GM18867 (cell line): ENCODE measurements at regions not wholly inside any gene's neighbourhood (a gene's known extent, or its start where the extent isn't known, plus 50 kb on each side); places are given as distances from the start of the nearest gene placed in this dataset.
"Not testable (repeated sequence)": the region's sequence is repeated elsewhere in the genome, so short reads cannot be mapped to it uniquely, and the experiment has no call there.

ENCODE experiments used
- ATAC-seq: cut with Tn5 transposase; IDR thresholded peaks from one replicate; pipeline ENCODE4 v1.9.1; 2021; ENCODE audit warnings: mild to moderate bottlenecking, moderate library complexity; ENCODE audit not compliant: unreplicated experiment

DNA sequence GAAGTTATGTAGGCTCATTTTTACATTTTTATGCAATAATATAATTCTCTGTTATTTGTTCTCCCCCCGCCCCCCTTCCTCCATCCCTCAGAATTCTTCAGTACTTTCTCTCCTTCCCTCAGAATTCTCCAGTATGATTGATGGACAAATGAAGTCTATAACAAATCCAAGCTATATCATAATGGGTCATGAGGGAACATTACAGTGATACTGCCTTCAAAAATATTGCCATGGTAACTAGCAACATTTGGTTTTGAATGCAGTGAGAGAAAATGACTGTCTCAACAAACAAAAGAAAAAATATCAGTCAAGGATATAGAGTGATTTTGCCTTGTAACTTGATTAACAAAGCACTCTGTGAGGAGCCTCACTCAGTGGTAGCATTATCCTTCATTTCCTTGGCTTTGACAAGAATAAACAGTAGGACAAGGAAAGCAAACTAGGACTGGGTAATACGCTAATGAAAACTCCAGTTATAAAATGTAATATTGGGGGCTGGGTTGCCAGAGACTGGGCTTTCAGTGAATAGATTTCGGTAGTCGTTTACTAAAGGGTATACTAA, 392.9 kb upstream of the CRIM1 start:
- no peak for ATAC-seq

DNA sequence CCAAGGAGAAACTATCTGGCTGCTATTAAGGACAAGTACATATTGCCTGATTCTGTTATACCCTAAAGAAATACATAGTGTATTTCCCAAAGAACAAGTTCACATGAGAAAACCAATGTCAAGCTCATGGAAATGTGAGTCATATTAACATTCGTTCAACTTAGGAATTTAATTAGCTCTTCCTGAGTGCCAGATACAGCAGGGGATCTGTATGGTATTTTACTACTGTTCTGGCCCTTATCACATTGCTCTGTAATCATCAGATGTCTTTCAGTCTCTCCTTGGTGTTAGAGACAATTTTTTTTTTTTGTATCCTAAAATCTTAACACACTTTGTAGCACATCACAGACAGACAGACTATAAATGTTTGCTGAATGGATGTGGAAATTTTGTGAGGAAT, 395.0 kb upstream of the CRIM1 start:
- ATAC-seq, result no peak

DNA sequence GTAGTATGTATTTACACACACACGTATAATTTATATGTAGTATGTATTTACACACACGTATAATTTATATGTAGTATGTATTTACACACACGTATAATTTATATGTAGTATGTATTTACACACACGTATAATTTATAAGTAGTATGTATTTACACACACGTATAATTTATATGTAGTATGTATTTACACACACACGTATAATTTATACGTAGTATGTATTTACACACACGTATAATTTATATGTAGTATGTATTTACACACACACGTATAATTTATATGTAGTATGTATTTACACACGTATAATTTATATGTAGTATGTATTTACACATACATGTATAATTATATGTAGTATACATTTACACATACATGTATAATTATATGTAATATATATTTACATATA, 398.5 kb upstream of the CRIM1 start:
- not testable (repeated sequence) for ATAC-seq

DNA sequence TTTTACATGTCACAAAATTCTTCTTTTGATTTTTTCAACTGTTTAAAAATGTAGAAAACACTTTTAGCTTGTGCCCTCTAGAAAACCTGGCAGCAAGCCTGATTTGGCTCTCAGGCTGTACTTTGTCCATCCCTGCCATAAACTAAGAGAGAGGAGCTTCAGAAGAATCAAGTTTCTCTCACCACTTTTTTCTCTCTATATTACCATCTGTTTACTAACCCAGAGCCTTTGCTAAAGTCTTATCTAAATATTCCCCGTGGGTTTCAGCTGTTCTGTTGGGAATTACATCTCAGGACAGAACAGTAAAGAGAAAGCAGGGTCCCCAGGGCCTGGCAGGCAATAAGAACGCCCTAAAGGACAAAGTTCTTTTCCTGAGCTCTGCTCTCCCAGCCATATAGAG, 409.1 kb upstream of the CRIM1 start:
- no peak for ATAC-seq

DNA sequence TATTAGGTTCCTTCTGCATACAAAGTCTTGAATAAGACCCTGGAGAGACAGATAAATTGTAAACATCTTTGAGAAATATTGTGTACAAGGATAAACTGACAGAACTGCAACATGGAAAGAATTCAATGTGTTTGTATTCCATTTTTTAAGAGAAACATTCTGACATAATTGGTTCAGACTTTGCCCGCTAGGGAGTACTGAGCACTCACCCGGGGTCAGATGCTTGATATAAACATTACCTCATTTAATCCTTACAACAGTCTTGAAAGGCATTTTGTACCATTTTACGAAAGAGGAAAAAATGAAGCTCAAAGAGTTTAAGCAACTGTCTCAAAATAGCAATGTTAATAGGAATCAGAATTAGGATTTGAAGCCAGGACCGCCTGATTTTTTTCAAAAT, 416.7 kb upstream of the CRIM1 start:
- no peak for ATAC-seq

DNA sequence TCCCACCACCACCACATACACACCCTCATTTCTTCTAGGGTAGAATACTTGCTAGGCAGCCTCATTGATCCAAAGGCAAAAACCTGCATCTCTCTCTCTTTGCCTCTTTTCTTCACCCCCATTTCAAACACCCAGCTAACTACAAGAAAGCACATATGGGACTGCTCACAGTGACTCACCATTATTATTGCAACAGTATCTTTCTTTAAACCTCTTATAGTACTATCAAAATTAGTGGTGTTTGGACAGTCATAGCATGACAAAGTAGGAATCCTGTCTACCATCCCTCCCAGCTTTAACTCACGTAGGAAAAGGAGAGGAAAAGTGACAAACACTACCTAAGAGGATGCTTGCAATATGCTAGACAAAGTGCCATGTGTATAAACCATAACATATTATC, 422.5 kb upstream of the CRIM1 start:
- no peak for ATAC-seq

DNA sequence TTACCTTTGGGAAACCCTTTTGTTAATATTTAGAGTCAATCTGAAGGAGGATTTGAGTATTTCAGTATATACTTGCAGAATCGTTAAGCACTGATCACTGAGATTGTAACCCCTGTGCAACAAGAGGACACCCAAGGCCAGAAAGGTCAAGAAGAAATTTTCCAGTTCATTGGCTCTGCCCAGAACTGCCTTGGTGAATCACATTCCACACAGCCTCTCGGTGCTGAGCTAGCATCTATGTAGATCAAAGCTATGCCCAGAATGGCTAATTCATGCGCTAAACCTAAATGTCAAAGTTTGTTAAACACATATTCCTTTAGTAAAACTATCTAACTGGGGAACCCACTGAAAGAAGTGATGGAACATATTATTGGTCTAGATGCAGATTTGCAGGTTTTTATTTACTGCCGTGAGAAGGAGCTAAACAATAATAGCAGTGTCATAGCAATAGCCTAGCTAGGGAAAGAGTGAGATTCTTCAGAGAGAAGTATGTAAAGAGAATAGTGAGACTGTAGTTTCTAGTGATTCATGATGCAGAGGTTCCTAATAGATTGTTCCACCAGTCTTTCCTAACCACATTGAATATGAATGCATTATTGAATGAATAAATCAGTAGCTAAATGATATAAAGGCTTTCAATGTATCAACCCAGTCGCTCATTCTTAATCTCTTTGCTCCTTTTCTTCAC, 423.2 kb upstream of the CRIM1 start:
- no peak for ATAC-seq

DNA sequence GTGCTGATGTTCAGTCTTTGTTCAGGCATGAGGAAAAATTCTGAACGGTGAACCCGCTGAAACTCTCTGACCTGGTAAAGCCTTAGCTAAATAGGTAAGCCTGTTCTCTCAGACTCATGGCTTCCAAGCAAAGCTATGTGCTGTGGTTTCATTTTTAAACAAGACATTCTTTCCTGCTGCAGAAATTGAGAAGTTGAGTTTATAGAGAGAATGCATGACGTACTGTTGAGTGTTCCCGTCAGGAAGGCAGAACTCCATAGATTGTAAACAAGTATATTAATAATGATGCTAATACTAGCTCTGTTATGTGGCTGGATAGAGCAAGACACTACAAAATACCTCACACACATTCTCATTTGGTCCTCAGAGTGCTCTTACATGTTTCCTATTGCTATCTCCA, 424.0 kb upstream of the CRIM1 start:
- no peak for ATAC-seq

DNA sequence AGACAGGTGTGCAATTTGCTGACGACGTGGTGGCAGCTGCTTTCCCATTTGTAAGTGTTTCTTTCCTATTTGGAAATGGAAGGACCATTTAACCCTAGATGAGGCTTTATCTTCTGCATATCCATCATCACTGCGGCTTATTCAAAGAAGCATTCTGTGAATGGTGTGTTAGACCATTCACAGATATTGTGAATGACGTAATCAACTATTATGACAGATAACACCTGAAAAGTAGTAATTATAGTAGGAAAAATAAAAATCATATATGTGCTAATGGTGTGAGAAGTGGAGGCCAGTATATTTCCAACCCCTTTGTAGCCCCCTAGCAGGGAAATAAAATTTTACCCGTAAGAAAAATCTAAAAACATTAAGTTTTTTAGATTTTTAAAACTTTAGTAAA, 424.5 kb upstream of the CRIM1 start:
- no peak for ATAC-seq

DNA sequence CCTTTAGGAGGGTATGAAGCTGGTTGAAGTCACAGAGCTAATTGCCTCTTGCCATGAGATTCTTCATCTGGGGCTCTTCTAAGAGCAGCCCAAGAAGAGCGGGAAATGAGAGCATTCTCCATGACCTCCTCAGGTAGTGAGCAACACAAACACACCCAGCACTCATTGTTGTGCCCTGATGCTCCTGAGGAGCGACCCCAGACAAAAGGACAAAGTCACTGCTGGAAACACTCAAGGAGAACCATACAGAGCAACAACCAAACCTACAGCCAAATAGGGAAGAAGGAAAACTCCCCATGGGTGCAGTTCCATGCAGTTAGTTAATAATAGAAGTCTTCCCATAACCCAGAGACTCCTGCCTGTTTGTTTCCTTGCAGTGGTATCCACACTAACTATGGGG, 426.0 kb upstream of the CRIM1 start:
- ATAC-seq, result no peak

DNA sequence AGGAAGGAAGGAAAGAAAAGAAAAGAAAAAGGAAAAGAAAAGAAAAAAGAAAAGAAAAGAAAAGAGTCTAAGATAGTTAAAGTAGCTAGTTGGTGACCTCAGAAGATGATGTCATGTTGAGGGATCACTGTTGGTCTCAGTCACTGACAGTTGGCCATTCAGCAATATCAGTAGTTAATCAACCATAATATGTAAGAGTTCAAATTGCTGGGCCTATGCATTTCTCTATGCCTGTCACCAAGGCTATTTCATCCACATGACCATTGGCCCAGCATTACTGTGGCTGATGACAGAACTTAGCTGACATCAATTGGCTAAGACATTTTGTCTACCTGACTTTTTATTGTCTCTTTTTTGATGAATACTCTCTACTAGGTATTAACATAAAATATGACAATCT, 435.5 kb upstream of the CRIM1 start:
- ATAC-seq, result no peak

DNA sequence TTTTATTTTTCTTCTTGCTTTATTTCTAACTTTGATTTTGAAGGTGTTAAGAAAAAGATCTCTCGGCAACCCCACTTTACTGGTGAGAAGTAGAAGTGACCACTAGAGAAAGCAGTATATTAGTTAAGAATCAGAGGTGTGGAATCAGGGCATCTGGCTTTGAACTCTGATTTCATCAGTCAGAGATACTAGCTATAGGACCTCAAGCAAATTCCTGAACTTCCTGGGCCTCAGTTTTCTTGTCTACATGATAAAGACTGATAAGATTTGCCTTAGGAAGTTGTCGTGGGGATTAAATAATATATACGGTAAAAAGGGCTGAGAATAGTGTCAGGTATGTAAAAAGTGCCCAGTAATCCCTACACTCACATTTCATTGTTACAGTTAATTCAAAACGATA, 440.3 kb upstream of the CRIM1 start:
- no peak for ATAC-seq

DNA sequence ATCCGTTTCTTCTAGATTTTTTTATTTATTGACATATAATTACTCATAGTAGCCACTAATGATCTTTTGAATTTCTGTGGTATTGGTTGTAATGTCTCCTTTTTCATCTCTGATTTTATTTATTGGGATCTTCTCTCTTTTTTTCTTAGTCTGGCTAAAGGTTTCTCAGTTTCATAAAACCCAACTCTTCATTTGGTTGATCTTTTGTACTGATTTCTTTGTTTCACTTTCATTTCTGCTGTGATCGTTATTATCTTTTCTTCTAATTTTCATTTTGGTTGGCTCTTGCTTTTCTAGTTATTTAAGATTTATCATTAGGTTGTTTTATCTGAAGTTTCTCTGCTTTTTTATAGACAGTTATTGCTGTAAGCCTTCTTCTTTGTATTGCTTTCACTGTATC, 463.6 kb upstream of the CRIM1 start:
- peak; percentile 65 for ATAC-seq

DNA sequence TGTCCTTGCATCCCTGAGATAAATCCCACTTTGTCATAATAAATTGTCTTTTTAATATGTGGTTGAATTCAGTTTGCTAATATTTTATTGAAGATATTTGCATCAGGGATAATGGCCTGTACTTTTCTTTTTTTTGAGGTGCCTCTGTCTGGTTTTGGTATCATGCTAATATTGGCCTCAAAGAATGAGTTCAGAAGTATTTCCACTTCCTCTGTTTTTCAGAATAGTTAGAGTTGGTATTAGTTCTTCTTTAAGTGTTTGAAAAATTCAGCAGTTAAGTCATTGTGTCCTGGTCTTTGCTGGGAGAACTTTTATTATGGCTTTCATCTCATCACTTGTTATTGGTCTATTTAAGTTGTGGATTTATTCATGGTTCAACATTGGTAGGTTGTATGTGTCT, 464.1 kb upstream of the CRIM1 start:
- peak; percentile 45 for ATAC-seq

DNA sequence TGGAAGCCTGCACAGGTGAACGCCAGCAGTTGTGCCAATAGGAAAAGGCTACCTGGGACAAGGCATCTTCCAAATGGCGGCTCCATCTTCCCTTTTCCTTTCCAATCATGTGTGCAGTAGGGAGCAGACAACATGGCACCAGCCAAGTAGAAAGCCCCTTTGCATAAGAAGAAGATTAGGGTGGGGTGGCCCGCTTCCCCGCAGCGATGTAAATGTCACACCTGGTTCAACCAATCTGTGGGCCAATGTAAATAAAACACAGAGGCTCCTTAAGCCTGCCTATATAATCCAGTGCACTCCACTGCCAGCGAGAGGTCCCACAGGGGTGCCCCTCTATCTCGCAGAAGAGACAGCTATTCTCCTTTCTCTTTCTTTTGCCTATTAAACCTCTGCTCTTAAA, 468.4 kb upstream of the CRIM1 start:
- no peak for ATAC-seq

DNA sequence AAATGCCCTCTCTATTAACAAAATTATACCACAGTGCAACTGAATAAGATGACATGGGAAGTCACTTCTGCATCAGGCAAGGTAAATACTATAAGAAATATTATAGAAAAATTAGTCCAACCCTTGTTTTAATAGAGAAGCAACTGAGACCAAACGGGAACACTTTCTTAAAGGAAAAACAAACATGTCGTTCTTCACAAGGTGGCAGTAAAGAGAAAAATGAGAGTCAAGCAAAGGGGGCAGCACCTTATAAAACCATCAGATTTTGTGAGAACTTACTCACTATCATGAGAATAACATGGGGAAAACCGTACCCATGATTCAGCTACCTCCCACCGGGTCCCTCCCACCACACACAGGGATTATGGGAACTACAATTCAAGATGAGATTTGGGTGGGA, 481.7 kb upstream of the CRIM1 start:
- no peak for ATAC-seq

DNA sequence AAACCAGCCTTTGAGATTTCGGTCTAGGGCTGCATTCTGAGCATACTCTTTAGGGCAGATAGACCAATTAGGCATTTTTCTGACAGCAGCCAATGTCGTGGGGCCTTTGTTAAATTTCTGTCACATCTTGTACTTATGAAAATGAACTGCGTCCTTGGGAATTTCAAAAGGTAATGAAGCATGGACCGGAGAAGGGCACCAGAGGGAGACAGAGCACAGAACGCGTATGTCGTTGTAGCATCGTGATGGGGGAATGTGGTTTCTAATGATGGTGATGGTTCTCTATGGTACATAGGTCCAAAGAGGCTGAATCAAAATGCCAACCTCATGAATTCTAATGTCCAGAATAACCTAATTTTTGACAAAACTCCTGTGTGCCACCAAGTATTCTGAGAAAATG, 483.9 kb upstream of the CRIM1 start:
- no peak for ATAC-seq

DNA sequence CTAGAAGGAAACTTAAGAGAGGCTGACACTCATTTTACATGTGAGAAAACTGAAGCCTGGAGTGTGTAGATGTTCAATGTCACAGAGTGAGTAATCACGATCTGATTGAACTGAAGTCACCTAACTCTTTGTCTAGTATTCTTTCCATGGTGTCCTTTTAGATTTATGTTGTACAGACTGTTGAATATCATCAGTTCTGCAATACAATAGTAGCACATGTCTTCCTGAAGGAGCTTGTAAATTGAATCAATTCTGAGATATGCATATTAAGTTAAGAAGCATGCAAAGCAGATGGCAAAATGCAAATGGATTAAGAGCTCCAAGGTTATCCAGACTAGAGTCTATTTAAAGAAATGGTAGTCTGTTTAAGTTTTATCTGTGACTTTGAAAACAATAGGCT, 484.9 kb upstream of the CRIM1 start:
- no peak for ATAC-seq

DNA sequence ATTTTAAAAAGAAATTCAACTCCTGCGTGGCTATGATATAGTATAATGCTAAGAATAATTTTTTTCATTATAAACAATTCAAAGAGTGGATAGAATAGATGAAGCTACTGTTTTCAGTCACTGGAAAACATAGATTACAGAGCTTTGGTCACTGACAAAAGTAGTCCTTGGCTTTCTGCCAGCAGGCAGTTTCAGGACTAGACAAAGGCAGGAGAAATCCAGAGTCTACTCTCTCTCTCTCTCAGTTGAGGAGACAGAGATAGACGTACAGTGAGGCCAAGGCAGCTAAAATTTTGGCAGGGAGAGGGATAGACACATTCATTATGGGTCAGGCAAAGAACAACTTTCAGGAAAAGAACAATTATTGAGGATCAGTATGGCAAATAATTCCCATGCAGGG, 491.4 kb upstream of the CRIM1 start:
- ATAC-seq, result no peak

DNA sequence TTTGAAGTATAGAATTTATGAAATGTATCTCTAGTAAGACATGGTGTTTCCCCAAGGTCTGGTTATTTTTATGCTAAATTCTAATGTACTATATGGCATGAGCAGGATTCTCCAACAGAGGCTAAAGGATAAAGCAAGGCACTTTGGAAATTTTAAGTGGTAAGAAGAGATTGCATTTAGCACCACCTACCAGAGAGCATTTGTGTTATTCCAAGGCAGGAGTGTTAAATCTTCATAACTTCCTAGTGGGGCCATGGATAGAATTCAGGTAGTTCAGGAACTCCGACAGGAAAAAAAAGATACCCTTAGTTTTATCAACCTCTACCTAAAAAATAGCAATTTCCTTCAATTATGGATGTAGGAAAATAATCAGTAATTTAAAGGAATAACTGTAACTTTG, 497.4 kb upstream of the CRIM1 start:
- ATAC-seq, result no peak

DNA sequence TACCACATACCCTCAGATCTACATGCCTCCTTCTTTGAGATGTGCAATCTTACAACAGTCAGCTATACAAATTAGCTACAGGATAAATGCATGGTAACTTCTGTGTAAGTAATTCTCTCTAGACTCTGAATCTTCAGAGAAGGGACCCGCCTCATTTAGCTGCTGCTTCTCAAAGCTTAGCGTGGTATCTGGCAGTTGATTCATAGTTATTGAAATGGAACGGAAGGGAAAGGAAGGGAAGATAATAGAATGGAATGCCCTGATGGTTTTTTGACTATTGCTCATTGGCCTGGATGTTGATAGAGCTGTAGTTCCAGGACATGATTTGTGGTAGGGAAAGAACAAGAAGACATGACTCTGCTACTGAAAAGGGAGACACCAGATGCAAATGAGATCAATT, 498.1 kb upstream of the CRIM1 start:
- ATAC-seq, result no peak

DNA sequence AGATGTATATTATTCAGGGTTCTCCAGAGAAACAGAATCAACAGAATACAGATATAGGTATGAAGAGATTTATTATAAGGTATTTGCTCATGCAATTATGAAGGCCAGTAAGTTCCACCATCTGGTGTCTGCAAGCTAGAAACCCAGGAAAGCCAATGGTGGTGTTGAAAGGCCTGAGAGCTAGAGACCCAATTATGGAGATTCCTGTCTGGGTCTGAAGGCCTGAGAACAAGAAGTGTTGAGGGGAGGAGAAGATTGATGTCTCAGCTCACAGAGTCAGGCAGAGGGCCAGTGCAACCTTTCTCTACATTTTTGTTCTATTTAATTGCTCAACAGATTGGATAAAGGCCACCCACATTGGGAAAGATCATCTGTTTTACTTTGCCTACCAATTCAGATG, 524.2 kb upstream of the CRIM1 start:
- ATAC-seq, result no peak

DNA sequence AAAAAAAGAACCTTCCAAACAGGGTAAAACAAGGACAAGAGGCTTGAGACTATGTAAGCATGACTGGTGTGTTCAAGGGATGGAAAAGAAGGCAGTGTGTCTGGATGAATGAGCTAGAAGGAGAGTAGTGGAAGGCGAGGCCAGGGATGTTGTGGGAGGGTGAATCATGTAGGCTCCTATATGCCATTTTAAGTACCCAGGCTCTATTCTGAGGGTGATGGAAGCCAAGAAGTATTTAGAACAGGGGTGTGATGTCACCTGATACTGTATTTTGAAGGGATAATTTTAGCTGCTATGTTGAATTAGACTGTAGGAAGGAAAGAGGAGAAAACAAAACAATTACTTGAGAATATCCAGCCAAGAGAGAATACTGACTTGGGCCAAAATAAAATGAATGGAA, 524.7 kb upstream of the CRIM1 start:
- ATAC-seq, result no peak
